ENCODE measurements at regions not wholly inside any gene's neighbourhood (a gene's known extent, or its start where the extent isn't known, plus 50 kb on each side); places are given as distances from the start of the nearest gene placed in this dataset.

DNA sequence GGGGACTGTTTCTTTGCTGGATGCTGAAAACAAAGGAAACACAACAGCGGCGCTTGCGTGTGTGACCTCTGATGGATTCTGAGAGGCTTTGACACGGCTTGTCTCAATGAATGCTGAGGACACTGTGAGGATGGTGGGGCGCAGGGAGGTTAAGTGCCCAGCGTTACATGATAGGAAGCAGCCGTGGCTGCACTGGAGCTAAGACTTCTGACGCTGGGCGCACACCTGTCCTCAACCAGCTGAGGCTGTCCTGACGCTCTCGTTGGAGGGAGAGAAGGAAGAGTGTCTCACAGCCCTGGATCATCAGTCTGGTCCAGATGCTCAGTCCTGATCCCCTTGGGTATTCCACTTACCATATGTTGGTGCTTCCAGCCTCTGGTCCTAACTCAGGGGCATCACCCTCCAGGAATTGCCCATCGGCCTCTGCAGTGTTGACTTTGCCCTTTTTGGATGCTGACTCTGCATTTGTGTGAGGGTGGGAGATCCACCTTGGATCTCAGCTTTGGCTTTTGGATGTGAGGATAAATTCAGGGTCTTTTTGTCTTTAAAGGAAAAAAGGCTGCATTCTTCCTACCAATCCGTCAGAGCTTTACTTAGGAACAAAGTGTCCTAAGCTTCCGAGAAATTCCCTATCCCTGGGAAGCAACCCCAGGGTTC lies 125.2 kb downstream of the ZNF664 start (continued):
- TF ChIP-seq, protein P1, sequence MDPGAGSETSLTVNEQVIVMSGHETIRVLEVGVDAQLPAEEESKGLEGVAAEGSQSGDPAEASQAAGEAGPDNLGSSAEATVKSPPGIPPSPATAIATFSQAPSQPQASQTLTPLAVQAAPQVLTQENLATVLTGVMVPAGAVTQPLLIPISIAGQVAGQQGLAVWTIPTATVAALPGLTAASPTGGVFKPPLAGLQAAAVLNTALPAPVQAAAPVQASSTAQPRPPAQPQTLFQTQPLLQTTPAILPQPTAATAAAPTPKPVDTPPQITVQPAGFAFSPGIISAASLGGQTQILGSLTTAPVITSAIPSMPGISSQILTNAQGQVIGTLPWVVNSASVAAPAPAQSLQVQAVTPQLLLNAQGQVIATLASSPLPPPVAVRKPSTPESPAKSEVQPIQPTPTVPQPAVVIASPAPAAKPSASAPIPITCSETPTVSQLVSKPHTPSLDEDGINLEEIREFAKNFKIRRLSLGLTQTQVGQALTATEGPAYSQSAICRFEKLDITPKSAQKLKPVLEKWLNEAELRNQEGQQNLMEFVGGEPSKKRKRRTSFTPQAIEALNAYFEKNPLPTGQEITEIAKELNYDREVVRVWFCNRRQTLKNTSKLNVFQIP (CRISPR knock-in tag; IDR thresholded peaks at IDR 0.05; ENCODE audit: borderline replicate concordance, low read depth): no peak
- no peak for TF ChIP-seq ZC3H10 (CRISPR knock-in tag; IDR thresholded peaks at IDR 0.05)

DNA sequence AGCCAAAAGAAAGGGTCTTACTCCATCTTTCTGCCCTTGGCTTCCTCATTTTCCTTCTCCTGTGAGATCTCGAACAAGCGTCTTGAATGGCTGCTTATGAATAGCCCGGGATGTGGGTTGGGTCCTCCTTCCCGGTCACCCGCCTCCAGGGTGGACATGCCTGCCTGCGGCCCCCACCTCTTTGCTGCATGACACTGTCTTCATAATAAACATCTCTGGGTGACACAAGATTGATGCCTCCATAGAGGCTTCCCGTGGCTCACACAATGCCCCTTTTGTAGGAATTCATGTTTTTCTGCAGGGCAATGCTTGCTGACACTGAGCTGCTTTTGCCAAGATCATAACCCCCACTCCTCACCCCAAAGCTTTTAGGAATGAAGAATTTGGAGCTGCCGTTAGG lies 125.9 kb downstream of the ZNF664 start:
- TF ChIP-seq SNAI2 (CRISPR knock-in tag; IDR thresholded peaks at IDR 0.05) (no peak), ZFP3 (CRISPR knock-in tag; IDR thresholded peaks at IDR 0.05) (no peak), RARB (CRISPR knock-in tag; IDR thresholded peaks at IDR 0.05) (no peak), BACH2 (CRISPR knock-in tag; IDR thresholded peaks at IDR 0.05; ENCODE audit: borderline replicate concordance) (no peak), TCF4 (CRISPR knock-in tag; IDR thresholded peaks at IDR 0.05; ENCODE audit: borderline replicate concordance) (no peak)
- TF ChIP-seq, protein P2, sequence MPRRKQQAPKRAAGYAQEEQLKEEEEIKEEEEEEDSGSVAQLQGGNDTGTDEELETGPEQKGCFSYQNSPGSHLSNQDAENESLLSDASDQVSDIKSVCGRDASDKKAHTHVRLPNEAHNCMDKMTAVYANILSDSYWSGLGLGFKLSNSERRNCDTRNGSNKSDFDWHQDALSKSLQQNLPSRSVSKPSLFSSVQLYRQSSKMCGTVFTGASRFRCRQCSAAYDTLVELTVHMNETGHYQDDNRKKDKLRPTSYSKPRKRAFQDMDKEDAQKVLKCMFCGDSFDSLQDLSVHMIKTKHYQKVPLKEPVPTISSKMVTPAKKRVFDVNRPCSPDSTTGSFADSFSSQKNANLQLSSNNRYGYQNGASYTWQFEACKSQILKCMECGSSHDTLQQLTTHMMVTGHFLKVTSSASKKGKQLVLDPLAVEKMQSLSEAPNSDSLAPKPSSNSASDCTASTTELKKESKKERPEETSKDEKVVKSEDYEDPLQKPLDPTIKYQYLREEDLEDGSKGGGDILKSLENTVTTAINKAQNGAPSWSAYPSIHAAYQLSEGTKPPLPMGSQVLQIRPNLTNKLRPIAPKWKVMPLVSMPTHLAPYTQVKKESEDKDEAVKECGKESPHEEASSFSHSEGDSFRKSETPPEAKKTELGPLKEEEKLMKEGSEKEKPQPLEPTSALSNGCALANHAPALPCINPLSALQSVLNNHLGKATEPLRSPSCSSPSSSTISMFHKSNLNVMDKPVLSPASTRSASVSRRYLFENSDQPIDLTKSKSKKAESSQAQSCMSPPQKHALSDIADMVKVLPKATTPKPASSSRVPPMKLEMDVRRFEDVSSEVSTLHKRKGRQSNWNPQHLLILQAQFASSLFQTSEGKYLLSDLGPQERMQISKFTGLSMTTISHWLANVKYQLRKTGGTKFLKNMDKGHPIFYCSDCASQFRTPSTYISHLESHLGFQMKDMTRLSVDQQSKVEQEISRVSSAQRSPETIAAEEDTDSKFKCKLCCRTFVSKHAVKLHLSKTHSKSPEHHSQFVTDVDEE (CRISPR knock-in tag; IDR thresholded peaks at IDR 0.05): no peak
- no peak for ATAC-seq

DNA sequence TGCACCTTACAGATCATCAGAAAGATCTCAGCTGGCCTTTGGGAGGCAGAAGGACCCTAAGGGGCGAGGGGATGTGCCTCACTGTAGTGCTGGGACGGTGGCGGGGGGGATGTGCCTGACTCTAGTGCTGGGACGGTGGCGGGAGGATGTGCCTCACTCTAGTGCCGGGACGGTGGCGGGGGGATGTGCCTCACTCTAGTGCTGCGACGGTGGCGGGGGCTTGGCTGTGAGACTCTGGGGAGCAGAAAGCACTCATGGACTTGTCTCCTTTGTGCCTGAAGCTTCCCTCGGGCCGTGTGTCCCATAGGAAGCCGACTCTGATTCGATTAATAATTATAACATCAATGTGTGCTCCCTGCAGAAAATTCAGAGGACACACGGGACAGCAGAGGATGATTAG lies 126.6 kb downstream of the ZNF664 start:
- TF ChIP-seq TCF4 (CRISPR knock-in tag; IDR thresholded peaks at IDR 0.05; ENCODE audit: borderline replicate concordance): no peak
- TF ChIP-seq PPARA (CRISPR knock-in tag; IDR thresholded peaks at IDR 0.05; ENCODE audit: borderline replicate concordance): no peak
- no peak for TF ChIP-seq TOX (CRISPR knock-in tag; IDR thresholded peaks at IDR 0.05; ENCODE audit: borderline replicate concordance)
- TF ChIP-seq, protein P3, sequence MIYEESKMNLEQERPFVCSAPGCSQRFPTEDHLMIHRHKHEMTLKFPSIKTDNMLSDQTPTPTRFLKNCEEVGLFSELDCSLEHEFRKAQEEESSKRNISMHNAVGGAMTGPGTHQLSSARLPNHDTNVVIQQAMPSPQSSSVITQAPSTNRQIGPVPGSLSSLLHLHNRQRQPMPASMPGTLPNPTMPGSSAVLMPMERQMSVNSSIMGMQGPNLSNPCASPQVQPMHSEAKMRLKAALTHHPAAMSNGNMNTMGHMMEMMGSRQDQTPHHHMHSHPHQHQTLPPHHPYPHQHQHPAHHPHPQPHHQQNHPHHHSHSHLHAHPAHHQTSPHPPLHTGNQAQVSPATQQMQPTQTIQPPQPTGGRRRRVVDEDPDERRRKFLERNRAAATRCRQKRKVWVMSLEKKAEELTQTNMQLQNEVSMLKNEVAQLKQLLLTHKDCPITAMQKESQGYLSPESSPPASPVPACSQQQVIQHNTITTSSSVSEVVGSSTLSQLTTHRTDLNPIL (CRISPR knock-in tag; IDR thresholded peaks at IDR 0.05; ENCODE audit: low read depth): no peak
- TF ChIP-seq ZC3H10 (CRISPR knock-in tag; IDR thresholded peaks at IDR 0.05): no peak
- no peak for TF ChIP-seq ARNTL (CRISPR knock-in tag; IDR thresholded peaks at IDR 0.05; ENCODE audit: borderline replicate concordance, low read depth)
- ATAC-seq: no peak

DNA sequence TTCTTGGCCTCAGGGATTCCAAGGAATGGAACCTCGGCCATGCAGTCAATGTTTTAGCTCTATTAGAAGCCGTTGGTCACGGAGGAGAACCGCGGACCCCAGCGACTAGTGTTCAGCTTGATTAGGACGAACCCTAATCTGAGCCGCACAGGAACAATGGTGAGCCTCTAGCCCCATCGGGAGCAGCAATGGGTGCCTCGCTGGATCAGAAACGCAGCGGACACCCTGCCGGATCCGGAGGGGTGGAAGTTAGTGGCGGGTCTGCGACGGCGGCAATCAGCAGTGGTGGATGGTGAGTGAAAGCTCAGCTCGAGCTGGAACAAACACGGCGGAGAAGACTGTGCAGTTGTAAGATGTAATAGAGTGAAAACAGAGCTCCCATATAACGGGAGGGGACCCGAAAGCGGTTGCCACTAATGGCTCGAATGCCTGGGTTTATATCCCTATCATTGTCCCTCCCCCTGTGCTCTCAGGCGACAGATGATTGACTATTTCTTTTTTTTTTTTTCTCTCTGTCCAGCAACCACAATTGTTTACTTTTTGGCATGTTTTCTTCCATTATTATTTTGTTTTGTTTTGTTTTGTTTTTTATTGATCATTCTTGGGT lies 127.7 kb downstream of the ZNF664 start:
- no peak for ATAC-seq
- TF ChIP-seq ZC3H10 (CRISPR knock-in tag; IDR thresholded peaks at IDR 0.05): no peak
- TF ChIP-seq ESRRG (CRISPR knock-in tag; IDR thresholded peaks at IDR 0.05): no peak
- no peak for TF ChIP-seq GLIS3 (CRISPR knock-in tag; IDR thresholded peaks at IDR 0.05)
- TF ChIP-seq, protein P4, sequence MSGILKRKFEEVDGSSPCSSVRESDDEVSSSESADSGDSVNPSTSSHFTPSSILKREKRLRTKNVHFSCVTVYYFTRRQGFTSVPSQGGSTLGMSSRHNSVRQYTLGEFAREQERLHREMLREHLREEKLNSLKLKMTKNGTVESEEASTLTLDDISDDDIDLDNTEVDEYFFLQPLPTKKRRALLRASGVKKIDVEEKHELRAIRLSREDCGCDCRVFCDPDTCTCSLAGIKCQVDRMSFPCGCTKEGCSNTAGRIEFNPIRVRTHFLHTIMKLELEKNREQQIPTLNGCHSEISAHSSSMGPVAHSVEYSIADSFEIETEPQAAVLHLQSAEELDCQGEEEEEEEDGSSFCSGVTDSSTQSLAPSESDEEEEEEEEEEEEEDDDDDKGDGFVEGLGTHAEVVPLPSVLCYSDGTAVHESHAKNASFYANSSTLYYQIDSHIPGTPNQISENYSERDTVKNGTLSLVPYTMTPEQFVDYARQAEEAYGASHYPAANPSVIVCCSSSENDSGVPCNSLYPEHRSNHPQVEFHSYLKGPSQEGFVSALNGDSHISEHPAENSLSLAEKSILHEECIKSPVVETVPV (CRISPR knock-in tag; IDR thresholded peaks at IDR 0.05): no peak
- no peak for TF ChIP-seq ZFP30 (CRISPR knock-in tag; IDR thresholded peaks at IDR 0.05)
- TF ChIP-seq PPARA (CRISPR knock-in tag; IDR thresholded peaks at IDR 0.05; ENCODE audit: borderline replicate concordance): no peak
- TF ChIP-seq ARNTL (CRISPR knock-in tag; IDR thresholded peaks at IDR 0.05; ENCODE audit: borderline replicate concordance, low read depth): no peak
- no peak for TF ChIP-seq ZNF565 (CRISPR knock-in tag; conservative IDR thresholded peaks at IDR 0.05; ENCODE audit: low read depth)
- TF ChIP-seq CSDC2 (CRISPR knock-in tag; IDR thresholded peaks at IDR 0.05): no peak
- TF ChIP-seq, protein P1 (CRISPR knock-in tag; IDR thresholded peaks at IDR 0.05; ENCODE audit: borderline replicate concordance, low read depth): no peak
- TF ChIP-seq RARB (CRISPR knock-in tag; IDR thresholded peaks at IDR 0.05): no peak
- TF ChIP-seq, protein P5, sequence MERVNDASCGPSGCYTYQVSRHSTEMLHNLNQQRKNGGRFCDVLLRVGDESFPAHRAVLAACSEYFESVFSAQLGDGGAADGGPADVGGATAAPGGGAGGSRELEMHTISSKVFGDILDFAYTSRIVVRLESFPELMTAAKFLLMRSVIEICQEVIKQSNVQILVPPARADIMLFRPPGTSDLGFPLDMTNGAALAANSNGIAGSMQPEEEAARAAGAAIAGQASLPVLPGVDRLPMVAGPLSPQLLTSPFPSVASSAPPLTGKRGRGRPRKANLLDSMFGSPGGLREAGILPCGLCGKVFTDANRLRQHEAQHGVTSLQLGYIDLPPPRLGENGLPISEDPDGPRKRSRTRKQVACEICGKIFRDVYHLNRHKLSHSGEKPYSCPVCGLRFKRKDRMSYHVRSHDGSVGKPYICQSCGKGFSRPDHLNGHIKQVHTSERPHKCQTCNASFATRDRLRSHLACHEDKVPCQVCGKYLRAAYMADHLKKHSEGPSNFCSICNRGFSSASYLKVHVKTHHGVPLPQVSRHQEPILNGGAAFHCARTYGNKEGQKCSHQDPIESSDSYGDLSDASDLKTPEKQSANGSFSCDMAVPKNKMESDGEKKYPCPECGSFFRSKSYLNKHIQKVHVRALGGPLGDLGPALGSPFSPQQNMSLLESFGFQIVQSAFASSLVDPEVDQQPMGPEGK (CRISPR knock-in tag; IDR thresholded peaks at IDR 0.05; ENCODE audit: borderline replicate concordance): no peak
- TF ChIP-seq, protein P2 (CRISPR knock-in tag; IDR thresholded peaks at IDR 0.05): no peak
- no peak for TF ChIP-seq OSR1 (CRISPR knock-in tag; IDR thresholded peaks at IDR 0.05)
- no peak for TF ChIP-seq ISL1 (CRISPR knock-in tag; IDR thresholded peaks at IDR 0.05)
- TF ChIP-seq ZFP3 (CRISPR knock-in tag; IDR thresholded peaks at IDR 0.05): no peak

All from SK-N-SH treated with all-trans-retinoic acid at 6 μM for 48 hours (cell line).